ENCODE measurements at regions not wholly inside any gene's neighbourhood (a gene's known extent, or its start where the extent isn't known, plus 50 kb on each side); places are given as distances from the start of the nearest gene placed in this dataset.

DNA sequence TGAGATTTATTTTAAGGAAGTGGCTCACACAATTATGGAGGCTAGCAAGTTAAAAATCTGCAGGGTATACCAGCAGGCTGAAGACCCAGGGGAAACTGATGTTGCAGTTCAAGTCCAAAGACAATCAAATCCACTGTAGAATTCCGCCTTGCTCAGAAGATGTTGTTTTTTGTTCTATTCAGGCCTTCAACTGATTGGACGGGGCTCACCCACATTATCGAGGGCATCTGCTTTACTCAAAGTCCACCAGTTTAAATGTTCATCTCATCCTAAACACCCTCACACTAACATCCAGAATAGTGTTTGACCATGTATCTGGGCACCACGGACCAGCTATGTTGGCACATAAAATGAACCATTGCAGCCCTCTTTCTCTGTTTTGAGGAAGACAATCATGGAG, 211.2 kb upstream of the GPR26 start:
- no peak for TF ChIP-seq GATA2 (IDR thresholded peaks at IDR 0.05; ENCODE audit: low read depth, low read length)
- TF ChIP-seq GATA3 (IDR thresholded peaks at IDR 0.05; ENCODE audit: low read depth, low read length), result no peak
